Ovary (tissue), 3 donors: ENCODE measurements at regions not wholly inside any gene's neighbourhood (a gene's known extent, or its start where the extent isn't known, plus 50 kb on each side); places are given as distances from the start of the nearest gene placed in this dataset.

Source experiments
- POLR2A ChIP-seq: fragments of 450-650 bp; IDR thresholded peaks from one replicate; pipeline ENCODE4 v1.6.1; 2017; ENCODE audit warnings: antibody characterized with exemption, mild to moderate bottlenecking, moderate library complexity
- TF ChIP-seq, protein P1 (sequence below), 3 donors: fragments of 450-650 bp in 2 of 3; fragments of 200-600 bp in 1 of 3; IDR thresholded peaks; one replicate each; pipeline versions ENCODE4 v1.5.1 to v1.8.0; 2016 to 2022; ENCODE audit warnings: antibody characterized with exemption in 3 of 3, mild to moderate bottlenecking in 1 of 3
- donor health status: DM: no; HTN: no; CAD: no.

DNA sequence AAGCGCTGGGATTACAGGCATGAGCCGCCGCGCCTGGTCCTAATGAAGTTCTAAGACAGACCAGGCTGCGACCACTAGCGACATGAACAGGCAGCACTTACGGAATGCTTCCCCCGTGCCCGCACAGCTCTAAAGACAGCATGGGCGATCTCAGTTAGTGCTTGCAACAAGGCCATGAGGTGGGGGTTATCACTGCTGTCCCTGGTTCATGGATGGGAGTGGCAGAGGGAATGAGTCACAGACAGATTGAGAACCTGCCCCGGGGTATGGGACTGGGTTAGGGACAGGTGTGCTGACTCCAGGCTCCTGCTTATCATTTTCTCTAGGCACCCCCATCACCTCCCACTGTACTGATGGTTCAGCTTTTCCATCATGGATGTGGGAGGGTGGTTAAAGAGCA lies 160.9 kb downstream of the VRK1 start:
- TF ChIP-seq, protein P1, sequence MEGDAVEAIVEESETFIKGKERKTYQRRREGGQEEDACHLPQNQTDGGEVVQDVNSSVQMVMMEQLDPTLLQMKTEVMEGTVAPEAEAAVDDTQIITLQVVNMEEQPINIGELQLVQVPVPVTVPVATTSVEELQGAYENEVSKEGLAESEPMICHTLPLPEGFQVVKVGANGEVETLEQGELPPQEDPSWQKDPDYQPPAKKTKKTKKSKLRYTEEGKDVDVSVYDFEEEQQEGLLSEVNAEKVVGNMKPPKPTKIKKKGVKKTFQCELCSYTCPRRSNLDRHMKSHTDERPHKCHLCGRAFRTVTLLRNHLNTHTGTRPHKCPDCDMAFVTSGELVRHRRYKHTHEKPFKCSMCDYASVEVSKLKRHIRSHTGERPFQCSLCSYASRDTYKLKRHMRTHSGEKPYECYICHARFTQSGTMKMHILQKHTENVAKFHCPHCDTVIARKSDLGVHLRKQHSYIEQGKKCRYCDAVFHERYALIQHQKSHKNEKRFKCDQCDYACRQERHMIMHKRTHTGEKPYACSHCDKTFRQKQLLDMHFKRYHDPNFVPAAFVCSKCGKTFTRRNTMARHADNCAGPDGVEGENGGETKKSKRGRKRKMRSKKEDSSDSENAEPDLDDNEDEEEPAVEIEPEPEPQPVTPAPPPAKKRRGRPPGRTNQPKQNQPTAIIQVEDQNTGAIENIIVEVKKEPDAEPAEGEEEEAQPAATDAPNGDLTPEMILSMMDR (IDR thresholded peaks at IDR 0.05): no peak
- no peak for TF ChIP-seq POLR2A
